H1 (cell line): ENCODE measurements at regions not wholly inside any gene's neighbourhood (a gene's known extent, or its start where the extent isn't known, plus 50 kb on each side); places are given as distances from the start of the nearest gene placed in this dataset.

Experiments
- CTCF ChIA-PET: fragments of 300-600 bp; sonication (Branson Sonifier 250); formaldehyde crosslinking; loops from one replicate; lab custom pipeline; 2021; ENCODE audit not compliant: partially characterized antibody; lab: Charles Lee
- POLR2A ChIA-PET: fragments of 300-600 bp; sonication (Branson Sonifier 250); formaldehyde crosslinking; loops from one replicate; lab custom pipeline; 2021; ENCODE audit warnings: inconsistent platforms; ENCODE audit not compliant: partially characterized antibody; lab: Charles Lee
- DNase-seq, 2 experiments: peaks; one replicate each; pipeline versions ENCODE4 v3.0.0 to v3.0.0-alpha.2; 2010 to 2022; ENCODE audit warnings: low spot score in 2 of 2, low read depth in 1 of 2, mixed read lengths in 1 of 2
- FAIRE-seq: peaks from 2 replicates; lab custom pipeline; 2011; peaks lifted over from hg19 to GRCh38; lab: Jason Lieb, UNC
- H2AFZ ChIP-seq: 2 replicates; pipeline ENCODE4 v1.8.1; 2012; ENCODE audit warnings: low read length, inconsistent platforms
- H2AK5ac ChIP-seq: 2 replicates; pipeline ENCODE4 v1.6.1; 2013; ENCODE audit warnings: low read depth, low read length
- H2BK120ac ChIP-seq: replicated peaks from 2 replicates; pipeline ENCODE3; 2013; ENCODE audit warnings: low read depth, low read length, inconsistent platforms
- H2BK12ac ChIP-seq: 2 replicates; pipeline ENCODE4 v1.6.1; 2013; ENCODE audit warnings: low read depth, low read length
- H2BK15ac ChIP-seq: 2 replicates; pipeline ENCODE4 v1.6.1; 2013; ENCODE audit warnings: low read length
- H2BK20ac ChIP-seq: 2 replicates; pipeline ENCODE4 v1.6.1; 2013; ENCODE audit warnings: low read length
- H2BK5ac ChIP-seq: 2 replicates; pipeline ENCODE4 v1.6.1; 2013; ENCODE audit warnings: low read depth, low read length
- H3K14ac ChIP-seq: 2 replicates; pipeline ENCODE4 v1.6.1; 2013; ENCODE audit warnings: inconsistent platforms; ENCODE audit not compliant: insufficient read length
- H3K18ac ChIP-seq: 2 replicates; pipeline ENCODE4 v1.6.1; 2013; ENCODE audit warnings: low read length; ENCODE audit errors: extremely low read depth
- H3K23ac ChIP-seq: 2 replicates; pipeline ENCODE4 v1.6.1; 2013; ENCODE audit warnings: inconsistent platforms; ENCODE audit not compliant: insufficient read length
- H3K23me2 ChIP-seq: 2 replicates; pipeline ENCODE4 v1.6.1; 2013; ENCODE audit warnings: low read depth, low read length
- H3K27ac ChIP-seq: 2 replicates; pipeline ENCODE4 v1.6.1; 2011; ENCODE audit warnings: low read depth, low read length, inconsistent platforms
- H3K27me3 ChIP-seq, 4 experiments: replicated peaks in 1 of 4; 1 replicate in 1 of 4; 2 replicates in 3 of 4; pipeline versions ENCODE4 v1.6.1 to v1.8.1; 2011 to 2013; ENCODE audit warnings: low read length in 3 of 4, mild to moderate bottlenecking in 3 of 4, inconsistent platforms in 2 of 4, mixed read lengths in 2 of 4, moderate library complexity in 1 of 4; ENCODE audit not compliant: control insufficient read depth in 3 of 4, insufficient read depth in 3 of 4; ENCODE audit errors: extremely low read depth in 1 of 4
- H3K36me3 ChIP-seq, 4 experiments: 2 replicates each; pipeline versions ENCODE4 v1.6.1 to v1.8.1; 2011 to 2013; ENCODE audit warnings: mild to moderate bottlenecking in 4 of 4, low read length in 3 of 4, moderate library complexity in 2 of 4, control low read depth in 1 of 4, inconsistent platforms in 1 of 4; ENCODE audit not compliant: insufficient read depth in 4 of 4, control insufficient read depth in 2 of 4
- H3K4ac ChIP-seq: replicated peaks from 2 replicates; pipeline ENCODE3; 2013; ENCODE audit warnings: low read length, low read depth, mixed read lengths, inconsistent platforms; ENCODE audit not compliant: insufficient read length
- H3K4me1 ChIP-seq, 4 experiments: replicated peaks in 1 of 4; 1 replicate in 1 of 4; 2 replicates in 3 of 4; pipeline versions ENCODE4 v1.6.1 to v1.8.1; 2011 to 2013; ENCODE audit warnings: low read length in 3 of 4, inconsistent platforms in 2 of 4, mixed read lengths in 1 of 4; ENCODE audit not compliant: insufficient read depth in 4 of 4, control insufficient read depth in 3 of 4
- H3K4me2 ChIP-seq, 2 experiments: 2 replicates each; pipeline versions ENCODE4 v1.6.1 to v1.8.1; 2011 to 2013; ENCODE audit warnings: low read depth in 2 of 2, low read length in 2 of 2, control low read depth in 1 of 2, inconsistent platforms in 1 of 2, mild to moderate bottlenecking in 1 of 2; ENCODE audit not compliant: insufficient read depth in 1 of 2
- H3K4me3 ChIP-seq, 4 experiments: fragments of 200-600, 300-600 bp in 1 of 4; sonication (generic), shearing (Covaris generic), sonication (Bioruptor Twin) in 1 of 4; 2 replicates each; pipeline versions ENCODE4 v1.5.1 to v1.8.1; 2011 to 2016; ENCODE audit warnings: low read length in 4 of 4, low read depth in 3 of 4, control low read depth in 2 of 4, inconsistent platforms in 2 of 4, mild to moderate bottlenecking in 2 of 4, mixed read lengths in 1 of 4, moderate library complexity in 1 of 4; ENCODE audit not compliant: insufficient read depth in 2 of 4; ENCODE audit errors: extremely low read depth in 1 of 4
- H3K56ac ChIP-seq: replicated peaks from 2 replicates; pipeline ENCODE3; 2013; ENCODE audit warnings: low read depth, mild to moderate bottlenecking, mixed read lengths, low read length, inconsistent platforms; ENCODE audit not compliant: insufficient read length
- H3K79me1 ChIP-seq: 2 replicates; pipeline ENCODE4 v1.6.1; 2013; ENCODE audit warnings: low read depth, low read length, control low read depth
- H3K79me2 ChIP-seq, 2 experiments: 2 replicates each; pipeline versions ENCODE4 v1.6.1 to v1.8.1; 2012 to 2013; ENCODE audit warnings: low read length in 2 of 2, mild to moderate bottlenecking in 2 of 2, inconsistent platforms in 1 of 2; ENCODE audit not compliant: insufficient read depth in 2 of 2, control insufficient read depth in 1 of 2
- H3K9ac ChIP-seq, 4 experiments: replicated peaks in 1 of 4; 1 replicate in 1 of 4; 2 replicates in 3 of 4; pipeline versions ENCODE4 v1.6.1 to v1.8.1; 2011 to 2013; ENCODE audit warnings: low read depth in 3 of 4, low read length in 3 of 4, control low read depth in 2 of 4, mild to moderate bottlenecking in 2 of 4, moderate library complexity in 2 of 4, inconsistent platforms in 1 of 4; ENCODE audit errors: extremely low read depth in 1 of 4
- H3K9me3 ChIP-seq, 2 experiments: 2 replicates each; pipeline versions ENCODE4 v1.6.1 to v1.8.1; 2012 to 2013; ENCODE audit warnings: mild to moderate bottlenecking in 2 of 2, moderate library complexity in 2 of 2, control low read depth in 1 of 2, inconsistent platforms in 1 of 2, low read depth in 1 of 2, low read length in 1 of 2, mixed read lengths in 1 of 2; ENCODE audit not compliant: insufficient read depth in 2 of 2
- H4K20me1 ChIP-seq, 2 experiments: replicated peaks in 1 of 2; 2 replicates each; pipeline versions ENCODE3 to v1.8.1; 2011 to 2013; ENCODE audit warnings: inconsistent platforms in 2 of 2, low read length in 2 of 2, mild to moderate bottlenecking in 1 of 2; ENCODE audit not compliant: insufficient read depth in 2 of 2, control insufficient read depth in 1 of 2
- H4K5ac ChIP-seq: 2 replicates; pipeline ENCODE4 v1.6.1; 2013; ENCODE audit warnings: low read length, low read depth, mixed read lengths, inconsistent platforms; ENCODE audit not compliant: insufficient read length
- H4K8ac ChIP-seq: 2 replicates; pipeline ENCODE4 v1.8.0; 2013; ENCODE audit warnings: mild to moderate bottlenecking, moderate library complexity, low read length, inconsistent platforms; ENCODE audit not compliant: insufficient read depth; ENCODE audit errors: extremely low read depth
- H4K91ac ChIP-seq: replicated peaks from 2 replicates; pipeline ENCODE3; 2013; ENCODE audit warnings: low read length, mixed read lengths, inconsistent platforms; ENCODE audit not compliant: insufficient read length
- NANOG ChIP-seq: IDR thresholded peaks from 2 replicates; pipeline ENCODE4 v1.6.1; 2011; ENCODE audit warnings: low read length, low read depth, mild to moderate bottlenecking, inconsistent platforms; ENCODE audit not compliant: insufficient read depth, poor library complexity, severe bottlenecking
- TEAD4 ChIP-seq: IDR thresholded peaks from 2 replicates; pipeline ENCODE4 v1.6.1; 2012; ENCODE audit warnings: low read depth, low read length, inconsistent platforms, mixed read lengths

DNA sequence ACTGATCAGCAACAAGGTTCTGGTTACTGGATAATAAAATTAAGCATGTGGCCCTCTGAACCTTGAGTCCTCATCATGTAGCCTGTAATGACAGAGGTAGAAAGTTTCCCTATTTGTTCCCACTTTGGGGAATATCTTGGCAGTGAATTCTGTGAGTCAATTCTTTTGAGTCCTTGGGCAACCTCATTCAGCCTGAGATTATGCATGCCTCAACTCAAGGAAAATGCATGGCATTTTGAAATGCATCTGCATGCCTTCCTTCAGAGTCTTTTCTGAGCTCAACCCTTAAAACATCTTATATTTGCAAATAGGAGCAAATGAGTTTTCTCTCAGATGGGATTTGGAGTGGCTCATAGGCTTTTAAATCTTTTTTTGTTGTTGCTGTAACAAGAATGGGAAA is 218.1 kb upstream of the CD180 start:
- H3K4me3 ChIP-seq, result 0 out of 8 replicates have a peak overlapping the region, but pooled peaks of 1 of the 4 experiments have one; percentile 9
- H3K79me1 ChIP-seq, result no peaks in the 10 kb centered on the region
- no peak overlapping the region for H3K23ac ChIP-seq
- H2AFZ ChIP-seq, result no peak overlapping the region
- no peak overlapping the region for H3K14ac ChIP-seq
- H4K91ac ChIP-seq, result peak overlapping the region; percentile 67
- no peaks in the 10 kb centered on the region for H3K36me3 ChIP-seq
- H3K79me2 ChIP-seq, result no peaks in the 10 kb centered on the region
- peak overlapping the region; percentile 15; the same call in 1 of the 2 replicates for H2BK20ac ChIP-seq
- ChIA-PET CTCF (no interaction called here), POLR2A (no interaction called here)
- H4K8ac ChIP-seq, result no peak overlapping the region
- H2BK120ac ChIP-seq, result peak overlapping the region; percentile 69
- no peak overlapping the region for H3K27ac ChIP-seq
- peak overlapping the region; percentile 62; the same call in 1 of the 2 replicates for H2BK5ac ChIP-seq
- no peaks in the 10 kb centered on the region for H3K9me3 ChIP-seq
- no peak overlapping the region for H2BK15ac ChIP-seq
- H3K56ac ChIP-seq, result no peak overlapping the region
- no peak for TF ChIP-seq NANOG
- peak; percentile 75 for TF ChIP-seq TEAD4
- H3K4ac ChIP-seq, result no peak overlapping the region
- H3K4me2 ChIP-seq, result peak overlapping the region in 1 of 2 experiments; percentile 19; a peak in 1 of 4 replicates
- peak in 1 of 2 experiments; percentile 19 for DNase-seq
- no peaks in the 10 kb centered on the region for H4K20me1 ChIP-seq
- H3K9ac ChIP-seq, result no peak overlapping the region
- no peak overlapping the region for H4K5ac ChIP-seq
- H3K18ac ChIP-seq, result no peak overlapping the region
- H2AK5ac ChIP-seq, result no peak overlapping the region
- no peak overlapping the region for H2BK12ac ChIP-seq
- no peaks in the 10 kb centered on the region; a peak in 1 of 7 replicates for H3K27me3 ChIP-seq
- peaks cover 0 to 7% (median 4%) of the 10 kb centered on the region in 4 experiments; a peak in 4 of 7 replicates for H3K4me1 ChIP-seq
- H3K23me2 ChIP-seq, result peaks cover 2% of the 10 kb centered on the region; the same call in 1 of the 2 replicates
- peak; percentile 88 for FAIRE-seq
